Islet of Langerhans (tissue), 1 donor: ENCODE measurements at regions not wholly inside any gene's neighbourhood (a gene's known extent, or its start where the extent isn't known, plus 50 kb on each side); places are given as distances from the start of the nearest gene placed in this dataset.
"Not testable (repeated sequence)": the region's sequence is repeated elsewhere in the genome, so short reads cannot be mapped to it uniquely, and the experiment has no call there.

Experiments
- FAIRE-seq: peaks from one replicate; lab custom pipeline; 2011; peaks lifted over from hg19 to GRCh38; lab: Jason Lieb, UNC

GRCh38 chr13:68644611-68645010 is 1414.5 kb upstream of the PCDH9 start:
- no peak for FAIRE-seq

- no peak for FAIRE-seq
Measured at GRCh38 chr13:68636784-68637183, 1406.6 kb upstream of the PCDH9 start.

GRCh38 chr13:68628994-68629393 is 1398.9 kb upstream of the PCDH9 start:
- FAIRE-seq: no peak

DNA sequence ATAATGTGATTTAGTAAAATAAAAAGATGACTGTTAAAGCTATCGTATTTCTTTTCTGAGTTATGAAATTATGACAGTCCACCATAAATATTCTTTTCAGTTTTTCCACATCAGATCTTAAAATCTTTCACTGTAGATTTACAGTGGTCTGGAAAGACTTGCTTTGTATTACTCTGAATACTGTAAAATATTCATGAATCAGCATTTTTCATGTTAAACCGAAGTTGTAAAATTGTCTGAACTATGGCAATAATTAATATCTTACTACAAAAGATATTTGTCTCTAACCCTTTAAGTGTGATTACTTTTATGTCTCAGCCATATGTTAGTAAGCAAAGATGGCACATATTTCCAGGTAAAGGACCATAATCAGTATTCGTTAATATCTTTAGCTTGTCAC is 1397.2 kb upstream of the PCDH9 start:
- FAIRE-seq: no peak

DNA sequence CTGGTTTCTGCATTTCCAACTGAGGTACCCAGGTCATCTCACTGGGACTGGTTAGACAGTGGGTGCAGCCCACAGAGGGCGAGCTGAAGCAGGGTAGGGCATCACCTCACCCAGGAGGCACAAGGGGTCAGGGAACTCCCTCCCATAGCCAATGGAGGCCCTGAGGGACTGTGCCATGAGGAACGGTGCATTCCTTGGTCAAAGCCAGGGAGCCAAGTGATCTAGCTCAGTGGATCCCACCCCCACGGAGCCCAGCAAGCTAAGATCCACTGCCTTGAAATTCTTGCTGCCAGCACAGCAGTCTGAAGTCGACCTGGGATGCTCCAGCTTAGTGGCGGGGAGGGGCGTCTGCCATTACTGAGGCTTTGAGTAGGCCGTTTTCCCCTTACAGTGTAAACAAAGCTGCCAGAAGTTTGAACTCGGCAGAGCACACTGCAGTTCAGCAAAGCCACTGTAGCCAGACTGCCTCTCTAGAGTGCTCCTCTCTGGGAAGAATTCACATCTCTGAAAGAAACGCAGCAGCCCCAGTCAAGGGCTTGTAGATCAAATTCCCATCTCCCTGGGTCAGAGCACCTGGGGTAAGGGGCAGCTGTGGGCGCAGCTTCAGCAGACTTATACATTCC is 1386.6 kb upstream of the PCDH9 start:
- FAIRE-seq: no peak

GRCh38 chr13:68609661-68610060 is 1379.5 kb upstream of the PCDH9 start:
- no peak for FAIRE-seq

DNA sequence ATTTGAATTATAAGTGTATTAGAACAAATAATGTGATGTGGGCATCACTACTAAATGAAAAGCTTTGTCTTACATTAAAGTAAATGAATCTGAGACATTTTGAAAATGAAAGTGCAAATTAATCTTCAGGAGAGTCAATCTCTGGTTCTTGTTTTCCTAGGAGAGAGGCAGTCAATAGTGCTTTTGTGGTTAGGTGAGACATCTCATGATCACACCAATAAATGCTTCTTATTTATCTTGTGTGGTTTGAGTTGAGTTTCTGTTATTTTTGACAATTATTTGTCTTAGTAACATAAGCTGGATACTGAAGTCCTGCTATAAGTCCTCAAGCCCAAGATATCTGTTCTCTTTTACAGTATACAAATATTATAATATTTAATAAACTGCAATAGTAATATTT is 1378.0 kb upstream of the PCDH9 start:
- no peak for FAIRE-seq

- no peak for FAIRE-seq
Measured at GRCh38 chr13:68597641-68598040, 1367.5 kb upstream of the PCDH9 start.

DNA sequence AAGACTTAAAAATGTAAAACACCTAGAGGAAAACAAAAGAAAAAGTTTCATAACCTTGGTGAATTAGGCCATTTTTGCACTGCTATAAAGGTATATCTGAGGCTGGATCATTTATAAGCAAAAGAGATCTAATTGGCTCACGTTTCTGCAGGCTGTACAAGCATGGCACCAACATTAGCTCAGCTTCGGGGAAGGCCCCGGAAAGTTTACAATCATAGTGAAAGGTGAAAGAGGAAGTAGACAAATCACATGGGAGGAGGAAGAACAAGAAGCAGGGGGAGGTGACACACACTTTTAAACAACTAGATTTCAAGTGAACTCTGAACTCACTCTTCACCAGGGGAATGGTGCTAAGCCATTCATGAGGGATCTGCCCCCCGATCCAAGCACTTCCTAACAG is 1358.5 kb upstream of the PCDH9 start:
- no peak for FAIRE-seq

DNA sequence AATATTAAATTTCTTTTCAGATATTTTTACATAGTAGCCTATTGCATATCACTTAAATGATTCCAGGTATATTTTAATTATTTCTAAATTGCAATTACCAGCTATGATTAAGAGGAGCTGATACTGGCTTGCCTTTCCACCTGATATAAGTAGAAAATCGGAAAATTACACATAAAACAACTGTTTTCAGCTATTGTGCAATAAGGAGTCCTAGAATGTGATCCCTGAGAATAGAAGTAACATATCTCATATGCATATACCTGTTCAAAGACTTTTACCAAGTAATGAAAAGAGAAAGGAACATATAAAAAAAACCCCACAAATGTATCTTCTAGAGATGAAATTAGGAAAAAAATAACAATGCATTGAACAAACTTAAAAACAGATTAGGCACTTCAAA is 1354.6 kb upstream of the PCDH9 start:
- no peak for FAIRE-seq

DNA sequence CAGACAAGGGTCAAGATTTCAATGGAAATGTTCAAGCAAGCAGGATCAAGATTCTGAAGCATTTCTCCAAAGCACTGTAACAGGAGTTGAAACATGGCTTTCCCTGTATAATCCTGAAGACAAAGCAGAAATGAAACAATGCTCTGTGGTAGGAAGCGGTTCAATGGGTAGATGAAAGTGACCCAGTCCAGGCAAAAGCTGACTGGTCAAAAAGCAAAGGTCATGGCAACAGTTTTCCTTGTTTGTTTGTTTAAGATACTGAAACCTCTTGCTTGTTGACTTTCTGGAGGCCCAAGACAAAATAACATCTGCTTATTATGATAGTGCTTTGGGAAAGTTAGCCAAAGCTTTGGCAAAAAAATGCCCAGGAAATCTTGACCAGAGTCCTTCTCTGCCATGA is 1343.9 kb upstream of the PCDH9 start:
- no peak for FAIRE-seq

- FAIRE-seq: no peak
Measured at GRCh38 chr13:68551701-68552522, 1321.8 kb upstream of the PCDH9 start.

DNA sequence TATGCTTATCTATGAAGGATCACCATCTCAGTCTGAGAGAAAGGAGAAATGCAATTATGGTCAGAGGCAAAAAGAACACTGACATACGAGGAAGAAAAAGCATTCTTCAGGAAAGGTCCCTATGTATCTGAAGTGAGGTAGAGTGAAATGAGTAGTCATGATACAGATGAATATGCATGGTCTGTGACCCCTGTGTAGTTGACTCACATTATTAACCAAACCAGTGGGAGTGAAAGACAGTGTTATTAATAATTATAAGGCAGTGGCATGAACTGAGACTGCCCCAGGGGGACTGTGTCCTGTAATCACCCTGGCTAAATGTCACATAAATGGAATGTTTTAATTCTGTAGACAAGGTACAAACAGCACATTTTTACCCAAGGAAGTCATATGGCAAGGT is 1320.2 kb upstream of the PCDH9 start:
- FAIRE-seq: no peak

GRCh38 chr13:68540244-68540643 is 1310.1 kb upstream of the PCDH9 start:
- FAIRE-seq: no peak

- FAIRE-seq: no peak
Measured at GRCh38 chr13:68535329-68535728, 1305.2 kb upstream of the PCDH9 start.

DNA sequence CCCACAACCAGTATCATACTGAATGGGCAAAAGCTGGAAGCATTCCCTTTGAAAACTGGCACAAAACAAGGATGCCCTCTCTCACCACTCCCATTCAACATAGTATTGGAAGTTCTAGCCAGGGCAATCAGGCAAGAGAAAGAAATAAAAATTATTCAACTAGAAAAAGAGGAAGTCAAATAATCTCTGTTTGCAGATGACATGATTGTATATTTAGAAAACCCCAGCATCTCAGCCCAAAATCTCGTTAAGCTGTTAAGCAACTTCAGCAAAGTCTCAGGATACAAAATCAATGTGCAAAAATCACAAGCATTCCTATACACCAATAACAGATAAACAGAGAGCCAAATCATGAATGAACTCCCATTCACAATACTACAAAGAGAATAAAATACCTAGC is 1297.0 kb upstream of the PCDH9 start:
- not testable (repeated sequence) for FAIRE-seq

- FAIRE-seq: no peak
Measured at GRCh38 chr13:68523838-68524424, 1293.8 kb upstream of the PCDH9 start.

DNA sequence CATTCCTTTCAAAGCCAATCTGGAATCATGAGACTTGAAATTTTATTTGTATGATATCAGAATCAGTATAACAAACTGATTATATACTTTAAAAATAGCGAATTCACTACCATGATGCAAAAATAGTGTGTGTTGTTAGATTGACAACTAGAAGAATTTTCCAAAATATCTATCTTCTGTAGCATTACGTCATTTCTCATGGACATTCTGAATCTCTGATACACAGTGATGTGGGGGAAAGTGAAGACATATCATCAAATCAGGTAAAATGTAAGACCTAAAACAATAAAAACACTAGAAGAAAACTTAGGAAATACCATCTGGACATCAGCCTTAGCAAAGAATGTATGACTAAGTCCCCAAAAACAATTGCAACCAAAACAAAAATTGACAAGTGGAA is 1292.0 kb upstream of the PCDH9 start:
- FAIRE-seq: no peak

DNA sequence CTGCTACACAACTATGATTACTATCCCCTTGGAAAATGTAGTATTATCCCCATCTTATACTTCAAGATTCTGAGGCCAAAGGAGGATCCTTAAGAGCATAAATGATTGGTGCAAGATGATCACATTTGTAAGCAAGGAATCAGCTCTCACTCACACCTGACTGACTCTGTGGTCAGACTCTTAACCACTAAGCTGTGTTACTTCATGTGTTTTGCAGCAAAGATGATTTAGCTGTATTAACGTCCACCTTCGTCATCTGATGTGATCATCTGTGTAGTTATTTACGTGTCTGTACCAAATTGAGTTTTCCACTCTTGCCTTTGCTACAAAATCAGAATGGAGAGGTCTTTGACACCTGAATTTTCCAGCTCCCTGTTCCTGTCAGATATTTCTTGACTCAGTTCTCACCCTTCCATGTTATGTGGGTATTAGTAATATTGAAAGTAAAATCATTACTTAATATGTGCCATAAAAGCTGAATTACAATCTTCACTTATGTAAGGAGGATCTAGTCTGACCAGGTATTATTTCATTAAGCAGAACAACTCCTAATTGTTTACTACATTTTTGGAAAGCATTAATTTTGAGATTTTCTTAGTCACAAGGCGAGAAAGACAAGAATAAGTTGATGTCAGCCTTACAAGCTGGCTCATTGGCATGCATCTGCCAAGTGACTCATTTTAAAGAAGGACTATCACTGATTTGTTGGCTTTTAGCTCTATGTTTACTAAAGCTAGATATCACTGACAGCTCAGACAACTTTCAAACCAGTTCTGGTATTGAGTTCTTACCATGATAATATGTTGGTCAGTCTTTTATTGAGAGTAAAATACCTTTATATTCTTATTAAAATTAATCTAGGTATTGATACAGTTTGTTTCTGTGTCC is 1279.8 kb upstream of the PCDH9 start:
- FAIRE-seq: no peak

GRCh38 chr13:68506888-68507551 is 1276.9 kb upstream of the PCDH9 start:
- FAIRE-seq: no peak

DNA sequence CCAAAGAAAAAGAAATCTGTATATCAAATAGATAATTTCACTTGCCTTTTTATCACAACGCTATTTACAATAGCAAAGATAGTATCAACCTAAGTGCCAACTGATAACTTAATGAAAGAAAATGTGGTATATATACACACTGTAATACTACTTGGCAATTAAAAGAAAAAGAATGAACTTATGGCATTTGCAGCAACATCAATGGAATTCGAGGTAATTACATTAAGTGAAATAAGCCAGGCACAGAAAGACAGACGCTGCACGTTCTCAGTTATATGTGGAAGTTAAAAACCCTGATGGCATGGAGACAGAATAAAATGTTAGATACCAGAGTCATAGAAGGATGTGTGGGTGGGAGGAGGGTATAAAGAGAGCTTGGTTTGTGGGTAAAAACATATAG is 1260.5 kb upstream of the PCDH9 start:
- FAIRE-seq: no peak

DNA sequence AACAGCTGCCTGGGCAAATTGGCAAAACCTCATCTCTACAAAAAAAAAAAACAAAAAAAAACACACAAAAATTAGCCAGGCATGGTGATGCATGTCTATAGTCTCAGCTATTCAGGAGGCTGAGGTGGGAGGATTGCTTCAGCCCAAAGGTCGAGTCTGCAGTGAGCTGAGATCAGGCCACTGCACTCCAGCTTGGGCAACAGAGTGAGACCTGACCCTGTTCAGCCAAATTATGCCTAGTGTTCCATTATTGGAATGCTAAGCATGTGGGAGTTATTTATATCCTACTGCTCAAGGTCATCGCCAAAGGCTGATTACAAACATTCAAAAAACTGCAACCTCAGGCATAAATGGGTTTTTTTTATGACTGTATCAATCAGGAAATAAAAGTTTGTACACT is 1251.0 kb upstream of the PCDH9 start:
- no peak for FAIRE-seq
